ENCODE measurements at regions not wholly inside any gene's neighbourhood (a gene's known extent, or its start where the extent isn't known, plus 50 kb on each side); places are given as distances from the start of the nearest gene placed in this dataset.
"Not testable (repeated sequence)": the region's sequence is repeated elsewhere in the genome, so short reads cannot be mapped to it uniquely, and the experiment has no call there.

DNA sequence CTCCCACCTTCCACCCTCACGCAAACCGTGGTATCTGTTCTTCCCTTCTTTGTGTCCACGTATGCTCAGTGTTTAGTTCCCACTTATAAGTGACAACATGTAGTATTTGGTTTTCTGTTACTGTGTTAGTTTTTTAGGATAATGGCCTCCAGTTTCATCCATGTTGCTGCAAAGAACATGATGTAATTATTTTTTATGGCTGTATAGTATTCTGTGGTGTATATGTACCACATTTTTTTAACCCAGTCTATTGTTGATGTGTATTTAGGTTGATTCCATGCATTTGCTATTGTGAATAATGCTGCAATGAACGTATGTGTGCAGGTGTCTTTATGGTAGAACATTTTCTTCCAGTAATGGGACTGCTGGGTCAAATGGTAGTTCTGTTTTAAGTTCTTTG lies 228.1 kb downstream of the FBXO8 start:
- DNase-seq (no peak), ATAC-seq (no peak)
- Histone ChIP-seq H3K27ac (no peak overlapping the region), H3K4me1 (no peaks in the 10 kb centered on the region), H3K36me3 (no peaks in the 10 kb centered on the region), H3K27me3 (no peaks in the 10 kb centered on the region), H3K4me3 (no peak overlapping the region), H3K9me3 (no peaks in the 10 kb centered on the region)
- WGBS (ENCODE audit: insufficient coverage, low coverage, low lambda C conversion rate, missing lambda C conversion rate): 53% methylated on average over 4 of the region's 4 CpGs
- TF ChIP-seq POLR2A (IDR thresholded peaks at IDR 0.05): no peak
- TF ChIP-seq CTCF (IDR thresholded peaks at IDR 0.05): no peak
- intact Hi-C loops (cut with DNase I): no loop called here

DNA sequence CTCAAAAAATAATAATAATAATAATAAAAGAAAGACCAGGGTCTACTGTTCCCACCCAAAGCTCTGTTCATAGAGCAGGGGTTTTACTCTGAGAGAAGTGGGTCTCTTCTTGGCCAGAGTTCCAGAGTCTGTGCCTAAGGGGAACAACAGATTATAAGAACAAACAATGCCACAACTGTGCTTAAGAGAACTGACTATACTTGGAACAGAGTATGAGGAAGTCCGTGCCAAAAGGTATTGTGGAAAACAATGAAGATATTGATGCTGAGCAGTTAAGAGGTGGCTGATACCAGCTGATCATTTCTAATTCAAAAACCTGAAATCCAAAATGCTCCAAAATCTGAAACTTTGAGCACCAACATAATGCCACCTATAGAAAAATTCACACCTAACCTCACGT lies 229.6 kb downstream of the FBXO8 start:
- DNase-seq: no peak
- 39% methylated on average over 2 of the region's 2 CpGs for WGBS (ENCODE audit: insufficient coverage, low coverage, low lambda C conversion rate, missing lambda C conversion rate)
- no peaks in the 10 kb centered on the region for H3K27me3 ChIP-seq
- no peak for TF ChIP-seq POLR2A (IDR thresholded peaks at IDR 0.05)
- no peak for TF ChIP-seq CTCF (IDR thresholded peaks at IDR 0.05)
- no peaks in the 10 kb centered on the region for H3K36me3 ChIP-seq
- no peak overlapping the region for H3K27ac ChIP-seq
- no peaks in the 10 kb centered on the region for H3K9me3 ChIP-seq
- no peak for ATAC-seq
- intact Hi-C loops (cut with DNase I): no loop called here
- no peaks in the 10 kb centered on the region for H3K4me1 ChIP-seq
- H3K4me3 ChIP-seq: no peak overlapping the region

GRCh38 chr4:174047363-174047762 lies 236.1 kb downstream of the FBXO8 start:
- Histone ChIP-seq H3K4me3 (no peak overlapping the region), H3K9me3 (no peaks in the 10 kb centered on the region), H3K27me3 (no peaks in the 10 kb centered on the region), H3K36me3 (no peaks in the 10 kb centered on the region), H3K4me1 (no peaks in the 10 kb centered on the region), H3K27ac (no peak overlapping the region)
- no peak for DNase-seq
- TF ChIP-seq CTCF (IDR thresholded peaks at IDR 0.05) (no peak), POLR2A (IDR thresholded peaks at IDR 0.05) (no peak)
- WGBS (ENCODE audit: insufficient coverage, low coverage, low lambda C conversion rate, missing lambda C conversion rate): 56% methylated on average over 4 of the region's 4 CpGs
- intact Hi-C loops (cut with DNase I): no loop called here
- no peak for ATAC-seq

DNA sequence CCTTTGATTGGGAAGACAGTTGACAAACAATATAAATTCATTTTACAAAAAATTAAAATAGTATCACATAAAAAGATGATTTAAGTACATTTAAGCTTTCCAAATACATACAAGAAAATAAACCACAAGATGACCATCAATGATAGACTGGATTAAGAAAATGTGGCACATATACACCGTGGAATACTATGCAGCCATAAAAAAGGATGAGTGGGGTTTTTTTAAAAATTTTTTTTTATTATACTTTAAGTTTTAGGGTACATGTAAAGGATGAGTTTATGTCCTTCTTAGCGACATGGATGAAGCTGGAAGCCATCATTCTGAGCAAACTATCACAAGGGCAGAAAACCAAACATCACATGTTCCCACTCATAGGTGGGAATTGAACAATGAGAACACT lies 237.6 kb downstream of the FBXO8 start:
- H3K27ac ChIP-seq; H3K36me3 ChIP-seq; H3K4me1 ChIP-seq; intact Hi-C loops (cut with DNase I); H3K4me3 ChIP-seq; H3K9me3 ChIP-seq; ATAC-seq; DNase-seq; H3K27me3 ChIP-seq: not testable (repeated sequence)
- 54% methylated on average over 2 of the region's 2 CpGs for WGBS (ENCODE audit: insufficient coverage, low coverage, low lambda C conversion rate, missing lambda C conversion rate)

DNA sequence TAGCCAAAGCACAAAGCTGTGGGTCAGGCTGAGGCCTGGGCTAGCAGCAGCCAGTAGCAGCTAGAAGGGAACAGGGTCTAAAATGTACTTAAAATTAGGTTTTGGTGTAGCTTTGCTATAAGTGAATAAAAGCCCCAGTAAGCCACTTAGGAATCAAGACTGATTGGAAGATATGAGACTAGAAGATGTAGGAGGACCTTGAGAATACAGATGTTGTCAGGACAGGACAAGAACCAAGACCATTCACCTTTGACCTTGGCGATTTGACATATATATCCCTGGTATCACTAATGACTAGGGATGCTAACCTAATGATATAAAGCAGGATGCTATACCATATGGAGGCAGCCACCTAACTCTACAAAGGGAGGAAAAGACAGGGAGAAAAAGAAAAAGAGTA lies 238.1 kb downstream of the FBXO8 start:
- ATAC-seq (no peak), DNase-seq (no peak)
- H3K27ac ChIP-seq: no peak overlapping the region
- no peaks in the 10 kb centered on the region for H3K4me1 ChIP-seq
- intact Hi-C loops (cut with DNase I): no loop called here
- H3K4me3 ChIP-seq: no peak overlapping the region
- H3K27me3 ChIP-seq: no peaks in the 10 kb centered on the region
- WGBS (ENCODE audit: insufficient coverage, low coverage, low lambda C conversion rate, missing lambda C conversion rate): 29% methylated on average over 1 of the region's 1 CpG
- no peaks in the 10 kb centered on the region for H3K36me3 ChIP-seq
- TF ChIP-seq POLR2A (IDR thresholded peaks at IDR 0.05): no peak
- no peak for TF ChIP-seq CTCF (IDR thresholded peaks at IDR 0.05)
- H3K9me3 ChIP-seq: no peaks in the 10 kb centered on the region

Data from right lobe of liver (tissue), 6 donors.